ENCODE measurements at regions not wholly inside any gene's neighbourhood (a gene's known extent, or its start where the extent isn't known, plus 50 kb on each side); places are given as distances from the start of the nearest gene placed in this dataset.

- WGBS, 2 donors (ENCODE audit: low coverage in 1 of 2) = 58% methylated on average over 2 of the region's 2 CpGs; no CpG with 5 or more reads in 1 of the 2 donors
- Histone ChIP-seq H3K27ac (no peak overlapping the region), H3K9me3 (no peaks in the 10 kb centered on the region), H3K27me3 (no peaks in the 10 kb centered on the region), H3K36me3 (no peaks in the 10 kb centered on the region), H3K4me3 (no peak overlapping the region), H3K4me1 (no peaks in the 10 kb centered on the region)
- TF ChIP-seq POLR2AphosphoS5 (IDR thresholded peaks at IDR 0.05) (no peak), EP300 (IDR thresholded peaks at IDR 0.05) (no peak), CTCF (IDR thresholded peaks at IDR 0.05) (no peak), POLR2A (IDR thresholded peaks at IDR 0.05) (no peak)
- no peak for ATAC-seq
Measured at GRCh38 chr9:99485459-99485858, 263.4 kb downstream of the SEC61B start.

- H3K4me1 ChIP-seq = no peaks in the 10 kb centered on the region
- H3K27ac ChIP-seq = no peak overlapping the region
- no peaks in the 10 kb centered on the region for H3K27me3 ChIP-seq
- no peak overlapping the region for H3K4me3 ChIP-seq
- ATAC-seq = no peak
- TF ChIP-seq EP300 (IDR thresholded peaks at IDR 0.05) (no peak), CTCF (IDR thresholded peaks at IDR 0.05) (no peak), POLR2A (IDR thresholded peaks at IDR 0.05) (no peak), POLR2AphosphoS5 (IDR thresholded peaks at IDR 0.05) (no peak)
- H3K9me3 ChIP-seq = no peaks in the 10 kb centered on the region
- H3K36me3 ChIP-seq = no peaks in the 10 kb centered on the region
Measured at GRCh38 chr9:99486684-99487083, 264.6 kb downstream of the SEC61B start.

- Histone ChIP-seq H3K4me3 (no peak overlapping the region), H3K36me3 (no peaks in the 10 kb centered on the region), H3K27ac (no peak overlapping the region), H3K9me3 (no peaks in the 10 kb centered on the region), H3K27me3 (no peaks in the 10 kb centered on the region), H3K4me1 (no peaks in the 10 kb centered on the region)
- ATAC-seq = no peak
- TF ChIP-seq POLR2A (IDR thresholded peaks at IDR 0.05) = no peak
- TF ChIP-seq EP300 (IDR thresholded peaks at IDR 0.05) = no peak
- TF ChIP-seq POLR2AphosphoS5 (IDR thresholded peaks at IDR 0.05) = no peak
- no peak for TF ChIP-seq CTCF (IDR thresholded peaks at IDR 0.05)
- WGBS, 2 donors (ENCODE audit: low coverage in 1 of 2) = 65 to 95% methylated on average over 4 of the region's 7 CpGs
Measured at GRCh38 chr9:99488131-99489059, 266.3 kb downstream of the SEC61B start.

GRCh38 chr9:99489060-99489413 lies 267.0 kb downstream of the SEC61B start:
- Histone ChIP-seq H3K9me3 (no peaks in the 10 kb centered on the region), H3K36me3 (no peaks in the 10 kb centered on the region), H3K27ac (no peak overlapping the region), H3K4me1 (no peaks in the 10 kb centered on the region), H3K27me3 (no peaks in the 10 kb centered on the region), H3K4me3 (no peak overlapping the region)
- TF ChIP-seq POLR2A (IDR thresholded peaks at IDR 0.05) = no peak
- TF ChIP-seq CTCF (IDR thresholded peaks at IDR 0.05) = no peak
- no peak for TF ChIP-seq POLR2AphosphoS5 (IDR thresholded peaks at IDR 0.05)
- TF ChIP-seq EP300 (IDR thresholded peaks at IDR 0.05) = no peak
- no peak for ATAC-seq

GRCh38 chr9:99490729-99491128 lies 268.6 kb downstream of the SEC61B start:
- H3K27me3 ChIP-seq = no peaks in the 10 kb centered on the region
- no peak overlapping the region for H3K4me3 ChIP-seq
- no peak overlapping the region for H3K27ac ChIP-seq
- 32 to 46% methylated on average over 3 of the region's 3 CpGs for WGBS, 2 donors (ENCODE audit: low coverage in 1 of 2)
- no peaks in the 10 kb centered on the region for H3K9me3 ChIP-seq
- ATAC-seq = no peak
- H3K4me1 ChIP-seq = no peaks in the 10 kb centered on the region
- TF ChIP-seq POLR2A (IDR thresholded peaks at IDR 0.05) = no peak
- H3K36me3 ChIP-seq = no peaks in the 10 kb centered on the region
